Adrenal gland (tissue), 5 donors: ENCODE measurements at regions not wholly inside any gene's neighbourhood (a gene's known extent, or its start where the extent isn't known, plus 50 kb on each side); places are given as distances from the start of the nearest gene placed in this dataset.

Source experiments
- CTCF ChIP-seq, 6 experiments: fragments of 450-650 bp in 4 of 6; fragments of 200-600 bp in 2 of 6; sonication (generic) in 1 of 6; IDR thresholded peaks; 1 replicate in 5 of 6; 2 replicates in 1 of 6; pipeline versions ENCODE4 v1.5.1 to v1.8.0; 2016 to 2021; ENCODE audit warnings: antibody characterized with exemption in 6 of 6, mild to moderate bottlenecking in 2 of 6, moderate library complexity in 1 of 6
- POLR2A ChIP-seq, 2 donors: fragments of 450-650 bp; IDR thresholded peaks; one replicate each; pipeline ENCODE4 v1.6.1; 2017; ENCODE audit warnings: antibody characterized with exemption in 2 of 2, mild to moderate bottlenecking in 2 of 2, moderate library complexity in 1 of 2
- donor health status: DM: no; HTN: no; CAD: no.

- TF ChIP-seq CTCF (IDR thresholded peaks at IDR 0.05), result no peak
- TF ChIP-seq POLR2A (IDR thresholded peaks at IDR 0.05), result no peak
These were observed 1518.2 kb downstream of the EFNA5 start for GRCh38 chr5:106152569-106152968.
